KMS-11 (cell line): ENCODE measurements at regions not wholly inside any gene's neighbourhood (a gene's known extent, or its start where the extent isn't known, plus 50 kb on each side); places are given as distances from the start of the nearest gene placed in this dataset.

ENCODE experiments used
- H2AFZ ChIP-seq: fragments of 200-600 bp; sonication (generic); 2 replicates; pipeline ENCODE4 v1.6.1; 2016; ENCODE audit warnings: antibody characterized with exemption, mixed run types, low read depth
- H3K27ac ChIP-seq: fragments of 200-600 bp; sonication (generic); 2 replicates; pipeline ENCODE4 v1.6.1; 2016; ENCODE audit warnings: mild to moderate bottlenecking, mixed run types
- H3K27me3 ChIP-seq: fragments of 200-600 bp; sonication (generic); 2 replicates; pipeline ENCODE4 v1.6.1; 2017; ENCODE audit warnings: mild to moderate bottlenecking, low read depth, mixed run types, moderate library complexity; ENCODE audit not compliant: insufficient read depth
- H3K36me3 ChIP-seq: fragments of 200-600 bp; sonication (generic); 2 replicates; pipeline ENCODE4 v1.6.1; 2017; ENCODE audit warnings: mild to moderate bottlenecking, mixed run types; ENCODE audit not compliant: insufficient read depth
- H3K4me1 ChIP-seq: fragments of 200-600 bp; sonication (generic); 2 replicates; pipeline ENCODE4 v1.6.1; 2016; ENCODE audit warnings: mild to moderate bottlenecking, low read depth, mixed run types; ENCODE audit not compliant: poor library complexity, severe bottlenecking
- H3K4me2 ChIP-seq: fragments of 200-600 bp; sonication (generic); 2 replicates; pipeline ENCODE4 v1.7.0; 2016; ENCODE audit warnings: mild to moderate bottlenecking, mixed run types
- H3K4me3 ChIP-seq: fragments of 200-600 bp; sonication (generic); IDR thresholded peaks from 2 replicates; pipeline ENCODE4 v1.6.1; 2017; ENCODE audit warnings: low read depth, low read length, mixed read lengths; ENCODE audit not compliant: insufficient read depth
- H3K79me2 ChIP-seq: fragments of 200-600 bp; sonication (generic); 2 replicates; pipeline ENCODE4 v1.6.1; 2016; ENCODE audit warnings: low read depth, mixed run types; ENCODE audit not compliant: insufficient read depth
- H3K9ac ChIP-seq: fragments of 200-600 bp; sonication (generic); 2 replicates; pipeline ENCODE4 v1.6.1; 2016; ENCODE audit warnings: mild to moderate bottlenecking, mixed run types
- H4K20me1 ChIP-seq: fragments of 200-600 bp; sonication (generic); 2 replicates; pipeline ENCODE4 v1.6.1; 2016; ENCODE audit warnings: mild to moderate bottlenecking, mixed run types; ENCODE audit not compliant: insufficient read depth
- TF ChIP-seq, protein P1 (sequence below): fragments of 200-600 bp; sonication (generic); conservative IDR thresholded peaks from 2 replicates; pipeline ENCODE4 v1.6.1; 2017; ENCODE audit warnings: low read depth, mild to moderate bottlenecking, antibody characterized with exemption, low read length, moderate library complexity, mixed read lengths

- Histone ChIP-seq H3K4me1 (no peaks in the 10 kb centered on the region), H3K4me3 (no peak overlapping the region), H3K79me2 (no peaks in the 10 kb centered on the region), H3K27ac (no peak overlapping the region), H3K36me3 (no peaks in the 10 kb centered on the region), H4K20me1 (no peaks in the 10 kb centered on the region), H3K4me2 (no peak overlapping the region), H3K9ac (no peak overlapping the region), H2AFZ (no peak overlapping the region), H3K27me3 (no peaks in the 10 kb centered on the region)
- TF ChIP-seq, protein P1, sequence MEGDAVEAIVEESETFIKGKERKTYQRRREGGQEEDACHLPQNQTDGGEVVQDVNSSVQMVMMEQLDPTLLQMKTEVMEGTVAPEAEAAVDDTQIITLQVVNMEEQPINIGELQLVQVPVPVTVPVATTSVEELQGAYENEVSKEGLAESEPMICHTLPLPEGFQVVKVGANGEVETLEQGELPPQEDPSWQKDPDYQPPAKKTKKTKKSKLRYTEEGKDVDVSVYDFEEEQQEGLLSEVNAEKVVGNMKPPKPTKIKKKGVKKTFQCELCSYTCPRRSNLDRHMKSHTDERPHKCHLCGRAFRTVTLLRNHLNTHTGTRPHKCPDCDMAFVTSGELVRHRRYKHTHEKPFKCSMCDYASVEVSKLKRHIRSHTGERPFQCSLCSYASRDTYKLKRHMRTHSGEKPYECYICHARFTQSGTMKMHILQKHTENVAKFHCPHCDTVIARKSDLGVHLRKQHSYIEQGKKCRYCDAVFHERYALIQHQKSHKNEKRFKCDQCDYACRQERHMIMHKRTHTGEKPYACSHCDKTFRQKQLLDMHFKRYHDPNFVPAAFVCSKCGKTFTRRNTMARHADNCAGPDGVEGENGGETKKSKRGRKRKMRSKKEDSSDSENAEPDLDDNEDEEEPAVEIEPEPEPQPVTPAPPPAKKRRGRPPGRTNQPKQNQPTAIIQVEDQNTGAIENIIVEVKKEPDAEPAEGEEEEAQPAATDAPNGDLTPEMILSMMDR = no peak
Measured at GRCh38 chr6:167674486-167674885, 152.2 kb upstream of the AFDN start.

DNA sequence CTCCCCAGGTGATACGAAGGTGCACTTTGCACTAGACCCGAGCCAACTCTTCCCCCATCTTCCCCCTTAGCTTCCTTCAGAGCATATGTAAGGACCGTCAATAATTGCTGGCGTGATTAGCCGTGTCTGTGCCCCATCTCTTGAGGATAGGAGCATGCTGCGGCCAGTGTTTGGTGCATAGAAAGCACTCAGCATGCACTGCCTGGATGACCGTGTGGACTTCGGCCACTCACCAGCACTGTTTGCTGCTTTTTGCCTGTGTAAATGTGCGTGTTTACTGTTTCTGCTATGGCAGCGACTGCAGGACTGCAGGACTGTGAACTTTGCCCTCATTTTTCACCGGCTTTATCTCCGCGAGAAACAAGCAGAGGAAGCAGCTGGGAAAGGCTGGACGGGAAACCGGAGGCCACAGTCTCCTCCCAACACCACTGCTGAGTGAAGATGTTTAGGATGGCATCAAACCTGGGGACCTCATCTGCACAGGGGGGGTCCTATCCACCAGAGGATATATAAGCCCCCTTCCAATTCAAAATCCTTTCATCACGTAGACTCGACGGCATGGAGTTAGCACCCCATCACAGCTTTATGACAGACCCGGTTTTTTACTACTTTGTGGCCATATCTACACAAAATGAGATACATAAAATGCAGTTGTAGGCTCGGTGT, 150.6 kb upstream of the AFDN start:
- TF ChIP-seq, protein P1 = no peak
- no peaks in the 10 kb centered on the region for H4K20me1 ChIP-seq
- no peak overlapping the region for H3K4me3 ChIP-seq
- H3K4me2 ChIP-seq = no peak overlapping the region
- no peaks in the 10 kb centered on the region for H3K36me3 ChIP-seq
- H3K4me1 ChIP-seq = no peaks in the 10 kb centered on the region
- no peak overlapping the region for H3K27ac ChIP-seq
- H2AFZ ChIP-seq = no peak overlapping the region
- no peaks in the 10 kb centered on the region for H3K27me3 ChIP-seq
- no peak overlapping the region for H3K9ac ChIP-seq
- H3K79me2 ChIP-seq = no peaks in the 10 kb centered on the region

DNA sequence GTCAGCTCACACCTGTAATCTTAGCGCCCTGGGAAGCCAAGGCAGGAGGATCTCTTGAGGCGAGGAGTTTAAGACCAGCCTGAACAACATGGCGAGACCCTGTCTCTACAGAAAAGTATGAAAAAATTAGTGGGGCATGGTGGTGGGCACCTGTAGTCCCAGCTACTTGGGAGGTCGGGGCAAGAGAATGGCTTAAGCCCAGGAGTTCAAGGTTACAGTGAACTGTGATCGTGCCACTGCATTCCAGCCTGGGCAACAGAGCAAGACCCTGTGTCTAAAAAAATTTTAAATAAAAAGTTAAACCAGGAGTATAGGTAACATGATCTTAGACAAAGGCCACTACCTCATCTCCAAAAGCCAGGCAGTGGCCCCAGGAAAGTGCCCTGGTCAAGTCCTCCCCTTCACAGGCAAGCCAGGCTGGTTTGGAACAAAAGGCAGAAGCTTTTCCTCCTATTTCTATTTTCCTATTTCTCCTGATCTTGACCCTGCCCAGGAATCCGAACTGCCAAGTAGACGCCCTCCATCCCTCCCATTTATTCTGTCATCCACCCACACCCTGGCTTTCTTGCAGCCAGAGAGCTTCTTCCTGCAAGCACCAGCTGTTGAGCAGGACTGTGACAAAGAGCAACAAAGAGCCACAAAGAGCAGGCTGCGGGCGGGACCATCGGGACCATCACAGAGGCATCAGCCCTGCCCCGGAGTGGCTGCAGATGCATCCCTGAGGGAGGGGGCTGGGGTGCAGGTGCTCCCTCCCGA, 149.9 kb upstream of the AFDN start:
- H3K9ac ChIP-seq = no peak overlapping the region
- no peaks in the 10 kb centered on the region for H3K36me3 ChIP-seq
- no peaks in the 10 kb centered on the region for H4K20me1 ChIP-seq
- TF ChIP-seq, protein P1 = no peak
- no peak overlapping the region for H3K27ac ChIP-seq
- H3K4me1 ChIP-seq = no peaks in the 10 kb centered on the region
- no peak overlapping the region for H3K4me2 ChIP-seq
- no peaks in the 10 kb centered on the region for H3K27me3 ChIP-seq
- no peak overlapping the region for H3K4me3 ChIP-seq
- H3K79me2 ChIP-seq = no peaks in the 10 kb centered on the region
- no peak overlapping the region for H2AFZ ChIP-seq

DNA sequence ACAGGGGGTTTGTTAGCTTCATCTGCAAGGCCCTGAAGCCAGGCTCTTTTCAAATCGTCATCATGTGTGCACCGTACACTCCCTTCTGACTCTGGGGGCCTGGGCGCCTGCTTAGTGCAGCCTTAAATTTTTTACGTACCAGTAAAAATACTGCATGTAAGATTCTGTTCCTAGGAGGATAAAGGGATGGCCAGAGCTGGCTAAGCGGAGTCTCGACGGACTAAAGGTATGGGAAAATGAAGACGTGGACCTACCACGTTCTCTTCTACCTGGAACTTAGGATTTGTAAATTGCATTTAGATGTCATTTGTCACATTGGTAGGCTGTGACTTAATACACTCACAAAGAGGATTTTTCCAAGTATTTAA, 149.3 kb upstream of the AFDN start:
- Histone ChIP-seq H3K36me3 (no peaks in the 10 kb centered on the region), H3K4me1 (no peaks in the 10 kb centered on the region), H4K20me1 (no peaks in the 10 kb centered on the region), H3K79me2 (no peaks in the 10 kb centered on the region), H3K27ac (no peak overlapping the region), H2AFZ (no peak overlapping the region), H3K4me2 (no peak overlapping the region), H3K9ac (no peak overlapping the region), H3K4me3 (no peak overlapping the region), H3K27me3 (no peaks in the 10 kb centered on the region)
- TF ChIP-seq, protein P1 = no peak
